Fibroblast of mammary gland (primary cell): ENCODE measurements at regions not wholly inside any gene's neighbourhood (a gene's known extent, or its start where the extent isn't known, plus 50 kb on each side); places are given as distances from the start of the nearest gene placed in this dataset.
A peak's percentile ranks its signal among the peaks of the same experiment; 100 is the strongest.
"Not testable (repeated sequence)": the region's sequence is repeated elsewhere in the genome, so short reads cannot be mapped to it uniquely, and the experiment has no call there.

Experiments
- DNase-seq: peaks from one replicate; pipeline ENCODE4 v3.0.0-alpha.2; 2010; ENCODE audit warnings: low read depth
- H3K4me3 ChIP-seq: 2 replicates; pipeline ENCODE4 v1.5.1; 2011; ENCODE audit warnings: low read depth, mild to moderate bottlenecking, low read length, moderate library complexity; ENCODE audit not compliant: control insufficient read depth
- CTCF ChIP-seq: conservative IDR thresholded peaks from 2 replicates; pipeline ENCODE4 v1.5.1; 2011; ENCODE audit warnings: low read depth, low read length, inconsistent platforms; ENCODE audit not compliant: control insufficient read depth, insufficient read depth

GRCh38 chr5:106397700-106398099 lies 1273.0 kb downstream of the EFNA5 start:
- TF ChIP-seq CTCF: no peak
- DNase-seq: peak; percentile 90
- no peak overlapping the region for H3K4me3 ChIP-seq

- no peak overlapping the region for H3K4me3 ChIP-seq
- DNase-seq: no peak
- TF ChIP-seq CTCF: no peak
Measured at GRCh38 chr5:106393276-106393675, 1277.5 kb downstream of the EFNA5 start.

- DNase-seq: peak; percentile 13
- no peak overlapping the region for H3K4me3 ChIP-seq
- TF ChIP-seq CTCF: no peak
Measured at GRCh38 chr5:106392766-106393165, 1278.0 kb downstream of the EFNA5 start.

DNA sequence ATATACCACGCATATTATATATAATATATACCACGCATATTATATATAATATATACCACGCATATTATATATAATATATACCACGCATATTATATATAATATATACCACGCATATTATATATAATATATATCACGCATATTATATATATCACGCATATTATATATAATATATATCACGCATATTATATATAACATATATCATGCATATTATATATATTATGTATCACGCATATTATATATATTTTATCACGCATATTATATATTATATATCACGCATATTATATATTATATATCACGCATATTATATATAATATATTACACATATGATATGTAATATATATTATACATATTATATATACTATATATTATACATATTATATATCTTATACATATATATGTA lies 1283.0 kb downstream of the EFNA5 start:
- DNase-seq, H3K4me3 ChIP-seq: not testable (repeated sequence)

GRCh38 chr5:106386287-106386686 lies 1284.5 kb downstream of the EFNA5 start:
- H3K4me3 ChIP-seq: no peak overlapping the region
- DNase-seq: no peak
- no peak for TF ChIP-seq CTCF

- peak; percentile 60 for DNase-seq
- no peak for TF ChIP-seq CTCF
- H3K4me3 ChIP-seq: no peak overlapping the region
Measured at GRCh38 chr5:106380736-106381135, 1290.0 kb downstream of the EFNA5 start.

DNA sequence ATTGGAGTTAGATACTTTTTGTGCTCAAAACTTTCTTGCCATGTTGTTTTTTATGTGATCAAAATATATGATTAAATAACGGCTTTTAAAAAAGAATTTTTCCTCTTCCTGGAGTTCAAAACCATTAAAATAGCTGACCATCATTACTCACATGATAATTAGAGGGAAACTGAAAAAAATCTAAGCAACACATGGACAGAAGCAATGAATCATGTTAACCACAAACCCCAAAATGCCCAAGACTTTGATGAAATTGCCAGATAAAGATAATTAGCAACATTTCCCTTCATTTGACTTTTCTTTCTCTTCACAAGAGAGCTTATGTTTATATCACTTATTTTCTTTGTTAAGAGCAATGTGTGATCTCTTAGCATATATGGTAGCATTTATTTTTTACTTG lies 1294.2 kb downstream of the EFNA5 start:
- DNase-seq: peak; percentile 23
- no peak for TF ChIP-seq CTCF
- no peak overlapping the region for H3K4me3 ChIP-seq
